Stimulated activated CD4-positive, alpha-beta T cell treated with anti-CD3 and anti-CD28 coated beads, Interleukin-1b, Interleukin-23, amount 100 ng/mL, for 1 hour (primary cell): ENCODE measurements at regions not wholly inside any gene's neighbourhood (a gene's known extent, or its start where the extent isn't known, plus 50 kb on each side); places are given as distances from the start of the nearest gene placed in this dataset.
A peak's percentile ranks its signal among the peaks of the same experiment; 100 is the strongest.

Source experiments
- DNase-seq, 2 donors: peaks; one replicate each; pipeline ENCODE4 v3.0.0-alpha.2; 2020; ENCODE audit warnings: low read depth in 2 of 2

DNA sequence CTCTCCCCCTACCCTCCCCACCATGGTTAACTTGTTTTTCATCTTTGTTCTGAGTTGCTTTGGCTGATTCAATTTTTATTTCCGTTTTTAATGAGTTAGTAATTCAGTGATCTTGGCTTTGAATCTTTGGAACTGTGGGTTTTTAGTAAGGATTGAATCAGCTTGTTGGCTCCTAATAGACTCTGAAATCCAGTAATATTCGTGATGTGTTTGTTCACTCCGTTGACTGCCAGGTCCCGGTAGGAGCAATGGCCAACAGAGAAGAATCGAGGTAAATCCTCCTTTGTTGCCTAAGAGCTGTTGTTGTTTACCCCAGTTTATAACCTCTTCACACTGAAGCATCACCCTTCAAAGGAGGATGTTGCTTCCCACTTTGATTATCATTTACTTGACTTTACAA is 92.7 kb downstream of the PCSK1 start:
- no peak for DNase-seq

DNA sequence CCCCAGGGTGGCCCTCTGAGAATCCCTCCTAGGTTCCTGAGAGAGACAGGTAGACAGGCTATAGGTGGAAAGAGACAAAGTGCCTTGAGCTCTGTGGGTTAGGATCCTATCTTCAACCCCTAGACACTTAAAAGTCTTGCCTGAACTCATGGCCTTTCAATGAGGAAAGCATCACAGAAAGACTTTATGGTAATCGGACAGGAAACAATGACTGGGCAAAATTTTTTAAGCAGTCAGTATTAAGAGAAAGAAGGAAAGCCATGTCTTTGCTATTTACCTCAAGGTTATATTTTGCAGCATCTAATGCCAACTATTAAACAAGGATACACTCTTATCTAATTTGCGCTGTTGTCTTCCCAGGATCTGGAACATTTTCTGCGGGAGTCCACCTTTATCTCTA is 93.2 kb downstream of the PCSK1 start:
- DNase-seq: no peak

DNA sequence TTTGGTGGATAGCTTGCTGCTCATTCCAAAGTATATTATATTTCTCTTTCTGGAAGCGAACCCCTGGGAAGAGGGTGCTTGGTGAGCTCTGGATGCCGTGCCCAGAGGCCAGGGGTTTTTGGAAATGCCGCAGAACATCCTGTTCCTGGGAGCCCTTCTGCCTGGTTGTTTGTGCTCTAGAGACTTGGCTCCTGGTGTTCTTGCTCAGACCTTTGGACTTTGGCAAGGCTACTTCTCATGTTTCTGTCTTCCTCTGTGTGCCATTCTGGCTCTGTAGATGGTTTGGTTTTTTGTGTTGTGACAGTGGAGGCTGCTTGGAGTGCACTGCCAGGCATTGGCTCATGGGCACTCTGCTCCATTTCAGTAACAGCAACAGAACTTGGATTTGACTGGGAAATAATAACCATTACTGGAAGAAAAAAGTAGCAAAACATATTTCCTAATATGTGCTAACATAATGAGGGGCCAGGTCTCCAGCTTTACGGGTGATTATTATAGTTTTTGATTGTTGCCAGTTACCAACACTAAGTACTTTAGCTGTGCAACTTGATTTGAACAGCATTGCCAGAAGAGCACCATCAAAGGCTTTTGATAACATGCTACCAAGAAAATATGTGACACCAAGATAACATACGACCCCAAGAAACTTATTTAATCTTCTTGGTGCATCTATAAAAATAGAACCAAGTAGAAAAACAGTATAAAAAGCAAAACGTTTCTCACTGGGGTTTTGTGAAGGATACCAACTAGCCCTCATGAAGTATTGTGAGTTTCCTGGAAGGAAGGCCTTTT is 94.2 kb downstream of the PCSK1 start:
- no peak for DNase-seq

GRCh38 chr5:96338091-96338490 is 95.0 kb downstream of the PCSK1 start:
- DNase-seq: no peak

GRCh38 chr5:96337048-96337781 is 95.8 kb downstream of the PCSK1 start:
- DNase-seq: no peak

- peak; percentile 14 to 25 for DNase-seq
These were observed 96.6 kb downstream of the PCSK1 start for GRCh38 chr5:96336351-96336985.

GRCh38 chr5:96335873-96336272 is 97.2 kb downstream of the PCSK1 start:
- no peak for DNase-seq

DNA sequence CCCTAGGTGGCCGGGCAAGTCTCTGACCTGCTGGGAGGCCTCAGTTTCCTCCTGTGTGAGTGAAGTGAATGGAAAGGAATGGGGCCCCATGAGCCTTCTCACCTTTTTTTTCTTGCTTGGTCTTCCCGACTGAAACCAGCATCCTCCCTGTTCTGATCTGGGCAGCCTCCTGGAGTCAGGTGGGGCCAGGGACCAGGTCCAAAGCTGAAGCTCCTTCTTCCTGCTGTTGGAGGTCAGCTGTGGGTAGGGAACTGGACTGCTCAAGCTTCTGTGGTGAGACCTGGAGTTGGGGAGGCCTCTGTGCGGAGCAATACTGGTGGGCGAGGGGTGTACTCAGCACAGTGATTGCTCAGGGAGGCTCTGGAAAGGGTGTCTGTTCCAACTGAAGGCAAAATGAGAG is 99.7 kb downstream of the PCSK1 start:
- DNase-seq: no peak

GRCh38 chr5:96332535-96333366 is 100.3 kb downstream of the PCSK1 start:
- no peak for DNase-seq

DNA sequence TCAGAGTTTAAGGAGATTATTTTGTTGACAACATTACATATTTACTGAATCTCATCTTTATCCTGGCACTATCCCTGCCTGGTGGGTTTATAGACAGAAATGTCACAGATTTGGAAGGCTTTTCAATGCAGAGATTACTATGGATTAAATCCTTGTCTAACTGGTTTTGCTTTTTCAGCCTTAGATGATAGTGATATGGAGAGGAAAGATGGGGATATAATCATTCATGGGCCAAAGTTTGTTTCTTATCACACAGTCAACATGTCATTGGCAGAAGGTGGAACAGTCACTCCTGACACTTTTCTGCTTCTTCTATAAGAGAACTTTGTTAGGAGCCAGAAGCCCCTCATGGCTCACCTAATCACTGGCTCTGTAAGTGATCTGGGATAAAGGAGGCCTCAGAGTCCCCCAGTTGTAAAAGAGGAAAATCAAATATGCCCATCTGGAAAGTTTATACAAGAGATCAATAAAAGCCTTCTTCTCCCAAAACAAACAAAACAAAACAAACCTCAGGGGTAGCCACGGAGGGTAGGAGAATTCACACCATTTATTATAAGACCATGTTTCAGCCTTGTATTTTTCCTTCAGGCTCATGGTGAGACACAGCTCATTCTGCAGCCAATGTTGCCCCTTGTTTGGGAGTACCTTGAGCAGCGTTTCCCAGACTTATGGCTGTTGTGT is 101.2 kb downstream of the PCSK1 start:
- DNase-seq: no peak

GRCh38 chr5:96331210-96331609 is 101.8 kb downstream of the PCSK1 start:
- DNase-seq: no peak

DNA sequence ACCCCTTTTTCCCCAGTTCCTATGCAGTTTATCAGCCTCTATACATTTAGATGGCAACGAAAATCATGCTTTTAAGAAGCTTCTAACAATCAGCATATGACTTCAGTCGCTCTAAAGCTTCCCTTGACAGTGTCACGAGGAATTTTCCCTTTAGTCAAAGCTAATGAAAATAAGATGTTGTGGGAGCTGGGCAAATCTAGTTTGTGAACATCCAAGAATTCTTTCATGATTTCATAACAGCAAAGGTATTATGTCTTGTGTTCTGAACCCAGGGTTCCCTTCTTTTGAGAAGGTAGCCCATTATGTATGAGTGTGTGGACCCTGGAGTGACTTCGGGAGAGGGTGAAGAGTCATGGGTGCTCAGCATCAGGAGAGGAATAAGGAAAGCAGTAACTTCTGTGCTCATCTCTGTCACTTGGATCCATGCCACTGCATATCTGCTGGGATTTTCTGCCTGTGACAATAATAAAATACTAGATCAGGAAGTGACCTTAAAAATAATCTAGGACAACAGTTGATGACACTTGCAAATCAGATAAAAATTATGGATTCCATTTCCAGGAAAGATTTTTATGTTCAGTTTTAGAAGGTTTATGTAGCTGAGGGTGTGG is 102.4 kb downstream of the PCSK1 start:
- DNase-seq: no peak

- no peak for DNase-seq
These were observed 103.0 kb downstream of the PCSK1 start for GRCh38 chr5:96329886-96330529.

- DNase-seq: no peak
These were observed 103.8 kb downstream of the PCSK1 start for GRCh38 chr5:96329289-96329688.

DNA sequence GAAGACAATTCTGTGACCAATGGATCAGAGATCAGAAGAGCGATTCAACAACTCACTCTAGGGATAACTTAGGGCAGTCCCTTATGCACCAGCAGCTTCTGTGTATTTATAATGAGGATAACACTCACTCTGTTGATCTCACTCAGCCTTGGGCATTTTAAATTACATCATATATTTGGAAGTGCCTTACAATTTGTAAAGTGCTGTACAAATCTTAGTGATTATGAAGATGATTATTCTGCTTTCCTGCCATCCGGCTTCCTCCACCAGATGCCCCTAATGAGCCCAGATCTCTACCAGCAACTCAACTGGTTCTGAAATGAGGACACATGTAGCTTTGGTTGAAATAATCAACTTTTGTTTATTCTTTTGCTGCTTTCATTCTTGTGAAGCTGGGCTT is 105.3 kb downstream of the PCSK1 start:
- no peak for DNase-seq

DNA sequence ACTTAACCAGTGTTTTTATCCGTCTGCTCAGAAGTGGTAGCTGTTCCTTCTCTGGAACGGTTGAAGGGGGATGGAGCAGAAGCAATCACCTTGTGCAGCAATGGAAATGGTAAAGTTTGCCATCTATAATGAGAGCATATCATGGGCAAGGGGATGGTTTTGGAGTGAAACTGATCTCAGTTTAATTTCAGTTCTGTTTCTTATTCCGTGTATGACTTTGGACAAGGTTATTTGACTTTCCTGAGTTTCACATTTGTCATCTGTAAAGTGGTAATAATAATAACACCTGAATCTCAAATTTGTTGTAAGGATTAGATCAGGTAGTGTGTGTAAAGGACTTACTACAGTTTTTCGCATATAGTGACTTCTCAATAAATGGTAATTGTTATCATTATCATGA is 106.1 kb downstream of the PCSK1 start:
- no peak for DNase-seq

- no peak for DNase-seq
These were observed 108.3 kb downstream of the PCSK1 start for GRCh38 chr5:96324708-96325107.

- no peak for DNase-seq
These were observed 110.2 kb downstream of the PCSK1 start for GRCh38 chr5:96322865-96323264.

DNA sequence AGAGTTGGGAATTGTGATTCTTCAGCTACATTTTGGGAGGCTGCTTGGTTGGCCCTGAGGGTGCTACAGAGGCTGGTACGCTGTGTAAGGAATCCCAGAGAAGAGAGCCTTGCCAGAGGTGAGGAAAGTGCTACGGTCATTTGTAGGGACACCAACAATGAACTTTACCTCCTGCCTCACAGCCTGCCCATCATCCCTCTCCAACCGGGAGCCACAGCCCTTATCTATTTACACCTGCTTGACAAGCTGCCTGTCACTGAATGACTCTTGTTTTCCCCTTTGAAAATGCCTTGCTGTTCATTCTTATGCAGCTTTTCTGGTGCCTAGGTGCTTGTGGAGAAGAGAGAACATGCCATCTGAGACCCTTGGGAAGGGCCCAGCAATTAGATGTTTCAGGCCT is 110.8 kb downstream of the PCSK1 start:
- no peak for DNase-seq

- DNase-seq: no peak
These were observed 111.7 kb downstream of the PCSK1 start for GRCh38 chr5:96321345-96321744.
